ENCODE measurements at regions not wholly inside any gene's neighbourhood (a gene's known extent, or its start where the extent isn't known, plus 50 kb on each side); places are given as distances from the start of the nearest gene placed in this dataset.

DNA sequence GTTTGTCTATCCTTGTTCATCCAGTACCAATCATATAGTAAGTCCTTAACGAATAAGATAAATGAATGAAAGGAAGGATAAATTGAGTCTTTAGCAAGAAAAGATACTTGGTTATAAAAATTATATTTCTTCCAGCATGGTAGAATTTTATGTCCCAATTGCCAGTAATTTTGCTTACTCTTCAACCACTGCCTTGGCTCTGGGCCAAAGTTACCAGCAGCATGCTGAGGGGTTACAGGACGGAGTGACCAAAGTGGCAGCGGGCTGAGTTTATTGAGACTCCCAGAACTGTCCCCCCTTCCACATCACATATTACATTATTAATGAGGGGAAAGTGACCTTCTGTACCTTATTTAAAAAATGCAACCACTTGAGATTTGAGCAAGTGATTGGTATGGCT is 121.7 kb downstream of the RASGEF1B start:
- no peaks in the 10 kb centered on the region for H4K20me1 ChIP-seq (ENCODE audit: control insufficient read depth, insufficient read depth, low read depth, low read length)
- no peaks in the 10 kb centered on the region for H3F3A ChIP-seq (ENCODE audit: control insufficient read depth, insufficient read depth)
- no peaks in the 10 kb centered on the region for H3K9me3 ChIP-seq (ENCODE audit: control insufficient read depth, insufficient read depth, low read length)
- H3K4me3 ChIP-seq (ENCODE audit: low read length) = no peak overlapping the region
- peaks cover 9% of the 10 kb centered on the region for H3K27me3 ChIP-seq (ENCODE audit: control insufficient read depth, low read length)
- no peaks in the 10 kb centered on the region for H3K36me3 ChIP-seq (ENCODE audit: control insufficient read depth, low read length)
- H3K79me2 ChIP-seq (ENCODE audit: control insufficient read depth, low read length) = no peaks in the 10 kb centered on the region
- no peak overlapping the region for H3K27ac ChIP-seq (ENCODE audit: low read depth, low read length)
- TF ChIP-seq, protein P1, sequence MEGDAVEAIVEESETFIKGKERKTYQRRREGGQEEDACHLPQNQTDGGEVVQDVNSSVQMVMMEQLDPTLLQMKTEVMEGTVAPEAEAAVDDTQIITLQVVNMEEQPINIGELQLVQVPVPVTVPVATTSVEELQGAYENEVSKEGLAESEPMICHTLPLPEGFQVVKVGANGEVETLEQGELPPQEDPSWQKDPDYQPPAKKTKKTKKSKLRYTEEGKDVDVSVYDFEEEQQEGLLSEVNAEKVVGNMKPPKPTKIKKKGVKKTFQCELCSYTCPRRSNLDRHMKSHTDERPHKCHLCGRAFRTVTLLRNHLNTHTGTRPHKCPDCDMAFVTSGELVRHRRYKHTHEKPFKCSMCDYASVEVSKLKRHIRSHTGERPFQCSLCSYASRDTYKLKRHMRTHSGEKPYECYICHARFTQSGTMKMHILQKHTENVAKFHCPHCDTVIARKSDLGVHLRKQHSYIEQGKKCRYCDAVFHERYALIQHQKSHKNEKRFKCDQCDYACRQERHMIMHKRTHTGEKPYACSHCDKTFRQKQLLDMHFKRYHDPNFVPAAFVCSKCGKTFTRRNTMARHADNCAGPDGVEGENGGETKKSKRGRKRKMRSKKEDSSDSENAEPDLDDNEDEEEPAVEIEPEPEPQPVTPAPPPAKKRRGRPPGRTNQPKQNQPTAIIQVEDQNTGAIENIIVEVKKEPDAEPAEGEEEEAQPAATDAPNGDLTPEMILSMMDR (IDR thresholded peaks at IDR 0.05; ENCODE audit: low read depth, low read length, poor library complexity, severe bottlenecking) = no peak
- no peak for TF ChIP-seq EZH2phosphoT487 (IDR thresholded peaks at IDR 0.05; ENCODE audit: borderline replicate concordance, low read length)
- no peaks in the 10 kb centered on the region for H3K9me2 ChIP-seq (replicated peaks; ENCODE audit: control insufficient read depth, low read length)
- H3K4me2 ChIP-seq (ENCODE audit: low read length) = no peak overlapping the region
- no peaks in the 10 kb centered on the region for H3K4me1 ChIP-seq (ENCODE audit: control insufficient read depth, low read length)

DNA sequence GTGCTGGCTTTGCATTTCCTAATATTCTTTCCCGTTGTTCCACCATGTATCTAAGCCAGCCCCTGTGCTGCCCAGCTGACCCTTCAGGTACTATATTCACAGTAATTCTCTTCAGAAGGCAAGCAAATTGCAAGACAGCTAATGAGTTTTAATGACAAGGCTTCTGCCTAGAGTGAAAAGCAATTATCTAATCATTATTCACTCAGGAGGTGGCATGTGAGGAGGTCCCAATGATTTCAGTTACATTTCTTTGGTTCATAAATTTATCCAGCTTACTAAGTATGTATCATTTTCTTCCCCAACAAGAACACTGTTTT is 123.0 kb downstream of the RASGEF1B start:
- Histone ChIP-seq H3K4me3 (ENCODE audit: low read length) (no peak overlapping the region), H3K4me1 (ENCODE audit: control insufficient read depth, low read length) (no peaks in the 10 kb centered on the region), H3K9me2 (replicated peaks; ENCODE audit: control insufficient read depth, low read length) (no peaks in the 10 kb centered on the region), H3K4me2 (ENCODE audit: low read length) (no peak overlapping the region), H3K36me3 (ENCODE audit: control insufficient read depth, low read length) (no peaks in the 10 kb centered on the region), H3K9me3 (ENCODE audit: control insufficient read depth, insufficient read depth, low read length) (no peaks in the 10 kb centered on the region), H3F3A (ENCODE audit: control insufficient read depth, insufficient read depth) (no peaks in the 10 kb centered on the region), H3K27me3 (ENCODE audit: control insufficient read depth, low read length) (peaks cover 9% of the 10 kb centered on the region), H3K79me2 (ENCODE audit: control insufficient read depth, low read length) (no peaks in the 10 kb centered on the region), H3K27ac (ENCODE audit: low read depth, low read length) (no peak overlapping the region), H4K20me1 (ENCODE audit: control insufficient read depth, insufficient read depth, low read depth, low read length) (no peaks in the 10 kb centered on the region)
- TF ChIP-seq EZH2phosphoT487 (IDR thresholded peaks at IDR 0.05; ENCODE audit: borderline replicate concordance, low read length) = no peak
- TF ChIP-seq, protein P1 (IDR thresholded peaks at IDR 0.05; ENCODE audit: low read depth, low read length, poor library complexity, severe bottlenecking) = no peak

DNA sequence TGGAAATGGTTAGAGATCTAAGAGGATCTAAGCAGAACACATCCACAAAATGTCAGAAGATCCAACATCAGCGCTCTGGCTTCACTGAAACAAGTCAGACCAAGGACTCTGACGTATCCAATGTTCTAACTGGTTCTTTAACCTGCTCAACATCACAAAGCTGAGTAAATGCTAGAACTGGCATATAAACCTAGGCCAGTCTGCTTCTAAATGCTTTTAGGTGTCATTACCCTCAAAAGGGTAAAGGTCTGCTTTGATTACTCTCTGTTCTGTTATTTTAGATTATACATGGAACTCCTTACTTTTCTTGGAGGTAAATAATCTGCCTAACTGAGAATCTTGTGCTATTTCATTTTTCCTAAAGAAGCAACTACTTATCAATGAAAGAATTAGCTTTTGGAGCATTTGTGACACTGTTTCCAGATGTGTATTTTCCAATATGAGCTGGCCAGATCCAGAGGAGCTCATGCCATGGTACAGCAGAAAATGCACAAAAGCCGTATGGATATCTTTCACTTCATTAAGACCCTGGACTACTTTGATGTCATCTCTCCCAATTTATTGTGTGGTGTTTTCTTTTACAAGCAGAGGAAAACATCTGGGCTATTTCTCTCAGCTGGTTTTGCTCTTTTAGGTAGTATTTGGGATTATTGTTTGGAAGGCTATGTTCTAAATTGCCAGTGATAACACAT is 123.5 kb downstream of the RASGEF1B start:
- H3K79me2 ChIP-seq (ENCODE audit: control insufficient read depth, low read length) = no peaks in the 10 kb centered on the region
- H3K4me3 ChIP-seq (ENCODE audit: low read length) = no peak overlapping the region
- H3K4me2 ChIP-seq (ENCODE audit: low read length) = no peak overlapping the region
- H3K27ac ChIP-seq (ENCODE audit: low read depth, low read length) = no peak overlapping the region
- no peaks in the 10 kb centered on the region for H3K36me3 ChIP-seq (ENCODE audit: control insufficient read depth, low read length)
- no peaks in the 10 kb centered on the region for H4K20me1 ChIP-seq (ENCODE audit: control insufficient read depth, insufficient read depth, low read depth, low read length)
- H3K9me3 ChIP-seq (ENCODE audit: control insufficient read depth, insufficient read depth, low read length) = no peaks in the 10 kb centered on the region
- H3K9me2 ChIP-seq (replicated peaks; ENCODE audit: control insufficient read depth, low read length) = no peaks in the 10 kb centered on the region
- H3K4me1 ChIP-seq (ENCODE audit: control insufficient read depth, low read length) = no peaks in the 10 kb centered on the region
- peaks cover 9% of the 10 kb centered on the region for H3K27me3 ChIP-seq (ENCODE audit: control insufficient read depth, low read length)
- no peak for TF ChIP-seq EZH2phosphoT487 (IDR thresholded peaks at IDR 0.05; ENCODE audit: borderline replicate concordance, low read length)
- TF ChIP-seq, protein P1 (IDR thresholded peaks at IDR 0.05; ENCODE audit: low read depth, low read length, poor library complexity, severe bottlenecking) = no peak
- no peaks in the 10 kb centered on the region for H3F3A ChIP-seq (ENCODE audit: control insufficient read depth, insufficient read depth)

Measured in DOHH2 (cell line).